HG03439 (cell line): ENCODE measurements at regions not wholly inside any gene's neighbourhood (a gene's known extent, or its start where the extent isn't known, plus 50 kb on each side); places are given as distances from the start of the nearest gene placed in this dataset.

Experiments used
- ATAC-seq: cut with Tn5 transposase; IDR thresholded peaks from one replicate; pipeline ENCODE4 v1.9.1; 2021; ENCODE audit warnings: mild to moderate bottlenecking, moderate library complexity; ENCODE audit not compliant: unreplicated experiment

GRCh38 chr18:37661478-37661877, 95.9 kb upstream of the CELF4 start:
- ATAC-seq: no peak

GRCh38 chr18:37661061-37661460, 95.5 kb upstream of the CELF4 start:
- no peak for ATAC-seq

GRCh38 chr18:37660658-37661057, 95.1 kb upstream of the CELF4 start:
- ATAC-seq: no peak

- no peak for ATAC-seq
Measured at GRCh38 chr18:37659906-37660305, 94.3 kb upstream of the CELF4 start.

- ATAC-seq: no peak
Measured at GRCh38 chr18:37658894-37659293, 93.3 kb upstream of the CELF4 start.

GRCh38 chr18:37657493-37657892, 91.9 kb upstream of the CELF4 start:
- no peak for ATAC-seq

GRCh38 chr18:37654731-37655369, 89.3 kb upstream of the CELF4 start:
- no peak for ATAC-seq

- no peak for ATAC-seq
Measured at GRCh38 chr18:37654034-37654433, 88.4 kb upstream of the CELF4 start.

GRCh38 chr18:37653618-37654017, 88.0 kb upstream of the CELF4 start:
- no peak for ATAC-seq

GRCh38 chr18:37649930-37650329, 84.3 kb upstream of the CELF4 start:
- no peak for ATAC-seq

GRCh38 chr18:37649416-37649815, 83.8 kb upstream of the CELF4 start:
- no peak for ATAC-seq

- ATAC-seq: no peak
Measured at GRCh38 chr18:37641573-37641972, 76.0 kb upstream of the CELF4 start.

- no peak for ATAC-seq
Measured at GRCh38 chr18:37640504-37640903, 74.9 kb upstream of the CELF4 start.

GRCh38 chr18:37639846-37640245, 74.2 kb upstream of the CELF4 start:
- ATAC-seq: no peak

- ATAC-seq: no peak
Measured at GRCh38 chr18:37637478-37637850, 71.9 kb upstream of the CELF4 start.

- ATAC-seq: no peak
Measured at GRCh38 chr18:37636831-37637477, 71.4 kb upstream of the CELF4 start.

GRCh38 chr18:37634516-37634915, 68.9 kb upstream of the CELF4 start:
- ATAC-seq: no peak

- ATAC-seq: no peak
Measured at GRCh38 chr18:37631422-37631821, 65.8 kb upstream of the CELF4 start.

GRCh38 chr18:37630334-37630733, 64.7 kb upstream of the CELF4 start:
- ATAC-seq: no peak

GRCh38 chr18:37628470-37629220, 63.0 kb upstream of the CELF4 start:
- no peak for ATAC-seq

GRCh38 chr18:37624318-37624717, 58.7 kb upstream of the CELF4 start:
- no peak for ATAC-seq

- no peak for ATAC-seq
Measured at GRCh38 chr18:37619964-37620363, 54.4 kb upstream of the CELF4 start.
